HG03175 (cell line): ENCODE measurements at regions not wholly inside any gene's neighbourhood (a gene's known extent, or its start where the extent isn't known, plus 50 kb on each side); places are given as distances from the start of the nearest gene placed in this dataset.

Experiments
- ATAC-seq: cut with Tn5 transposase; IDR thresholded peaks from one replicate; pipeline ENCODE4 v1.9.1; 2021; ENCODE audit warnings: mild to moderate bottlenecking, moderate library complexity; ENCODE audit not compliant: unreplicated experiment

- ATAC-seq = no peak
Observed at GRCh38 chr7:106606120-106606519, 54.8 kb downstream of the CCDC71L start.

- ATAC-seq = no peak
Observed at GRCh38 chr7:106604971-106605370, 56.0 kb downstream of the CCDC71L start.

GRCh38 chr7:106604303-106604924 is 56.5 kb downstream of the CCDC71L start:
- ATAC-seq = no peak

- ATAC-seq = no peak
Observed at GRCh38 chr7:106603346-106603745, 57.6 kb downstream of the CCDC71L start.

GRCh38 chr7:106602062-106602461 is 58.9 kb downstream of the CCDC71L start:
- ATAC-seq = no peak

GRCh38 chr7:106600569-106601373 is 60.2 kb downstream of the CCDC71L start:
- ATAC-seq = no peak

- no peak for ATAC-seq
Observed at GRCh38 chr7:106599343-106599698, 61.6 kb downstream of the CCDC71L start.

GRCh38 chr7:106598663-106599342 is 62.2 kb downstream of the CCDC71L start:
- ATAC-seq = peak; percentile 97

GRCh38 chr7:106597751-106598546 is 63.0 kb downstream of the CCDC71L start:
- ATAC-seq = no peak

GRCh38 chr7:106597014-106597413 is 63.9 kb downstream of the CCDC71L start:
- no peak for ATAC-seq

- ATAC-seq = no peak
Observed at GRCh38 chr7:106595922-106596321, 65.0 kb downstream of the CCDC71L start.

GRCh38 chr7:106593028-106593417 is 67.9 kb downstream of the CCDC71L start:
- no peak for ATAC-seq

- ATAC-seq = no peak
Observed at GRCh38 chr7:106592282-106593027, 68.5 kb downstream of the CCDC71L start.

GRCh38 chr7:106591146-106591545 is 69.8 kb downstream of the CCDC71L start:
- no peak for ATAC-seq

- no peak for ATAC-seq
Observed at GRCh38 chr7:106590209-106590816, 70.6 kb downstream of the CCDC71L start.

GRCh38 chr7:106589198-106589879 is 71.6 kb downstream of the CCDC71L start:
- ATAC-seq = no peak

GRCh38 chr7:106588422-106589197 is 72.3 kb downstream of the CCDC71L start:
- no peak for ATAC-seq

- no peak for ATAC-seq
Observed at GRCh38 chr7:106584914-106585759, 75.8 kb downstream of the CCDC71L start.
